H9 (cell line): ENCODE measurements at regions not wholly inside any gene's neighbourhood (a gene's known extent, or its start where the extent isn't known, plus 50 kb on each side); places are given as distances from the start of the nearest gene placed in this dataset.

Source experiments
- DNase-seq: peaks from one replicate; pipeline ENCODE4 v3.0.0-alpha.2; 2017
- H2AFZ ChIP-seq: one replicate; pipeline ENCODE4 v1.6.1; 2013; ENCODE audit warnings: mild to moderate bottlenecking, low read length, control low read depth, moderate library complexity
- H2AK5ac ChIP-seq: 2 replicates; pipeline ENCODE4 v1.6.1; 2013; ENCODE audit warnings: low read length, control low read depth, mixed read lengths; ENCODE audit not compliant: insufficient read length
- H2BK120ac ChIP-seq: one replicate; pipeline ENCODE4 v1.6.1; 2013; ENCODE audit warnings: low read depth, mild to moderate bottlenecking, low read length, control low read depth, inconsistent platforms; ENCODE audit not compliant: poor library complexity, severe bottlenecking
- H2BK12ac ChIP-seq: 2 replicates; pipeline ENCODE4 v1.6.1; 2013; ENCODE audit warnings: low read length, control low read depth, mixed read lengths, low read depth; ENCODE audit not compliant: insufficient read length
- H2BK15ac ChIP-seq: 2 replicates; pipeline ENCODE4 v1.6.1; 2013; ENCODE audit warnings: low read depth, low read length, control low read depth
- H2BK20ac ChIP-seq: one replicate; pipeline ENCODE4 v1.6.1; 2013; ENCODE audit warnings: low read depth, mild to moderate bottlenecking, low read length, control low read depth, inconsistent platforms; ENCODE audit not compliant: poor library complexity, severe bottlenecking
- H2BK5ac ChIP-seq: 2 replicates; pipeline ENCODE4 v1.6.1; 2013; ENCODE audit warnings: low read length, control low read depth, mixed read lengths; ENCODE audit not compliant: insufficient read length
- H3K14ac ChIP-seq: 2 replicates; pipeline ENCODE4 v1.6.1; 2013; ENCODE audit warnings: low read length, control low read depth; ENCODE audit not compliant: insufficient read depth
- H3K18ac ChIP-seq: 2 replicates; pipeline ENCODE4 v1.6.1; 2013; ENCODE audit warnings: low read depth, mild to moderate bottlenecking, mixed read lengths, low read length, control low read depth; ENCODE audit not compliant: insufficient read length
- H3K23ac ChIP-seq: 2 replicates; pipeline ENCODE4 v1.6.1; 2013; ENCODE audit warnings: low read length, control low read depth, mixed read lengths, low read depth; ENCODE audit not compliant: insufficient read length
- H3K23me2 ChIP-seq: 2 replicates; pipeline ENCODE4 v1.6.1; 2013; ENCODE audit warnings: low read depth, mild to moderate bottlenecking, mixed read lengths, low read length, control low read depth; ENCODE audit not compliant: insufficient read length, poor library complexity, severe bottlenecking
- H3K27ac ChIP-seq: 2 replicates; pipeline ENCODE4 v1.5.1; 2013; ENCODE audit warnings: low read length, control low read depth, mixed read lengths, low read depth; ENCODE audit not compliant: insufficient read length
- H3K27me3 ChIP-seq: 2 replicates; pipeline ENCODE4 v1.6.1; 2013; ENCODE audit warnings: low read length, control low read depth, inconsistent platforms; ENCODE audit not compliant: insufficient read depth
- H3K4ac ChIP-seq: 2 replicates; pipeline ENCODE4 v1.6.1; 2013; ENCODE audit warnings: low read depth, mild to moderate bottlenecking, control low read depth, inconsistent platforms, low read length, moderate library complexity
- H3K4me1 ChIP-seq: 2 replicates; pipeline ENCODE4 v1.6.1; 2013; ENCODE audit warnings: low read length, control low read depth, inconsistent platforms; ENCODE audit not compliant: insufficient read depth
- H3K4me2 ChIP-seq: 2 replicates; pipeline ENCODE4 v1.6.1; 2013; ENCODE audit warnings: low read length, control low read depth, mixed read lengths; ENCODE audit not compliant: insufficient read length, insufficient read depth
- H3K56ac ChIP-seq: 2 replicates; pipeline ENCODE4 v1.6.1; 2013; ENCODE audit warnings: low read depth, mild to moderate bottlenecking, mixed read lengths, low read length, control low read depth; ENCODE audit not compliant: insufficient read length
- H3K79me1 ChIP-seq: 2 replicates; pipeline ENCODE4 v1.6.1; 2013; ENCODE audit warnings: low read depth, mild to moderate bottlenecking, moderate library complexity, low read length, control low read depth, inconsistent platforms; ENCODE audit not compliant: insufficient read depth, poor library complexity, severe bottlenecking
- H3K79me2 ChIP-seq: 2 replicates; pipeline ENCODE4 v1.6.1; 2013; ENCODE audit warnings: low read length, control low read depth, inconsistent platforms; ENCODE audit not compliant: insufficient read depth
- H3K9ac ChIP-seq: 2 replicates; pipeline ENCODE4 v1.6.1; 2013; ENCODE audit warnings: low read length, control low read depth, mixed read lengths; ENCODE audit not compliant: insufficient read length; ENCODE audit errors: extremely low read depth
- H3K9me3 ChIP-seq: one replicate; pipeline ENCODE4 v1.6.1; 2013; ENCODE audit warnings: low read depth, low read length, inconsistent platforms; ENCODE audit not compliant: control insufficient read depth
- H3T11ph ChIP-seq: one replicate; pipeline ENCODE4 v1.6.1; 2013; ENCODE audit warnings: mild to moderate bottlenecking, low read length, control low read depth, inconsistent platforms
- H4K20me1 ChIP-seq: one replicate; pipeline ENCODE4 v1.6.1; 2013; ENCODE audit not compliant: control insufficient read depth, insufficient read length, insufficient read depth
- H4K5ac ChIP-seq: 2 replicates; pipeline ENCODE4 v1.6.1; 2013; ENCODE audit warnings: low read depth, mild to moderate bottlenecking, mixed read lengths, low read length, control low read depth; ENCODE audit not compliant: insufficient read length
- H4K8ac ChIP-seq: replicated peaks from 2 replicates; pipeline ENCODE4 v1.6.1; 2013; ENCODE audit warnings: low read length, control low read depth, mixed read lengths, low read depth; ENCODE audit not compliant: insufficient read length
- H4K91ac ChIP-seq: 2 replicates; pipeline ENCODE4 v1.6.1; 2013; ENCODE audit warnings: low read depth, mild to moderate bottlenecking, moderate library complexity, mixed read lengths, low read length, control low read depth; ENCODE audit not compliant: insufficient read length
- H3K27ac Mint-ChIP-seq, 3 experiments: 2 replicates in 2 of 3; 3 replicates in 1 of 3; pipeline ENCODE4 v1.8.0; 2020 to 2021; ENCODE audit warnings: mixed read lengths in 3 of 3, mild to moderate bottlenecking in 1 of 3, moderate library complexity in 1 of 3
- H3K27me3 Mint-ChIP-seq: 2 replicates; pipeline ENCODE4 v1.8.0; 2021; ENCODE audit warnings: low read depth, mild to moderate bottlenecking, moderate library complexity, mixed read lengths
- H3K36me3 Mint-ChIP-seq, 3 experiments: 2 replicates in 2 of 3; 3 replicates in 1 of 3; pipeline ENCODE4 v1.8.0; 2020 to 2021; ENCODE audit warnings: low read depth in 3 of 3, mixed read lengths in 3 of 3; ENCODE audit not compliant: insufficient read depth in 1 of 3
- H3K4me1 Mint-ChIP-seq, 2 experiments: 2 replicates each; pipeline ENCODE4 v1.8.0; 2020; ENCODE audit warnings: mixed read lengths in 2 of 2
- H3K4me3 Mint-ChIP-seq, 2 experiments: 2 replicates in 1 of 2; 3 replicates in 1 of 2; pipeline ENCODE4 v1.8.0; 2020 to 2021; ENCODE audit warnings: mild to moderate bottlenecking in 2 of 2, mixed read lengths in 2 of 2, moderate library complexity in 1 of 2
- H3K9me3 Mint-ChIP-seq, 2 experiments: 2 replicates in 1 of 2; 3 replicates in 1 of 2; pipeline ENCODE4 v1.8.0; 2020; ENCODE audit warnings: mild to moderate bottlenecking in 2 of 2, mixed read lengths in 2 of 2, moderate library complexity in 1 of 2
- WGBS: extraction: QIAGEN DNeasy Blood & Tissue Kit; methylation state at CpG from one replicate; pipeline ENCODE4 v1.1.7; 2013; ENCODE audit warnings: missing lambda C conversion rate, low lambda C conversion rate, mixed read lengths; ENCODE audit not compliant: insufficient read length; ENCODE audit errors: extremely low coverage; 5-methylcytosine and 5-hydroxymethylcytosine counted together
- TF ChIP-seq, protein P1 (sequence below): fragments of 200-600 bp; sonication (generic); conservative IDR thresholded peaks from 3 replicates; pipeline ENCODE4 v1.8.0; 2021; ENCODE audit warnings: antibody characterized with exemption, mild to moderate bottlenecking

- Mint-ChIP-seq H3K27me3 (peaks cover 2% of the 10 kb centered on the region; the same call in 1 of the 2 replicates), H3K4me1 (no peaks in the 10 kb centered on the region), H3K36me3 (peaks cover 8 to 15% (median 13%) of the 10 kb centered on the region in 3 experiments), H3K9me3 (peaks cover 16 to 19% of the 10 kb centered on the region in 2 experiments), H3K4me3 (no peak overlapping the region), H3K27ac (no peak overlapping the region)
- no peak for DNase-seq
- Histone ChIP-seq H3K56ac (no peak overlapping the region), H3K79me2 (no peaks in the 10 kb centered on the region), H4K20me1 (no peaks in the 10 kb centered on the region), H2BK120ac (no peak overlapping the region), H4K91ac (no peak overlapping the region), H3T11ph (no peak overlapping the region), H3K4me2 (no peak overlapping the region), H3K9ac (no peak overlapping the region), H3K27me3 (no peaks in the 10 kb centered on the region), H2BK12ac (no peak overlapping the region), H3K27ac (no peak overlapping the region), H3K79me1 (no peaks in the 10 kb centered on the region), H2AFZ (no peak overlapping the region), H3K9me3 (no peaks in the 10 kb centered on the region), H4K5ac (no peak overlapping the region), H3K18ac (no peak overlapping the region), H2BK15ac (no peak overlapping the region), H3K23me2 (no peaks in the 10 kb centered on the region), H2BK5ac (no peak overlapping the region), H4K8ac (no peak overlapping the region), H2AK5ac (no peak overlapping the region), H3K4ac (no peak overlapping the region), H3K23ac (no peak overlapping the region), H2BK20ac (no peak overlapping the region), H3K4me1 (no peaks in the 10 kb centered on the region), H3K14ac (no peak overlapping the region)
- TF ChIP-seq, protein P1, sequence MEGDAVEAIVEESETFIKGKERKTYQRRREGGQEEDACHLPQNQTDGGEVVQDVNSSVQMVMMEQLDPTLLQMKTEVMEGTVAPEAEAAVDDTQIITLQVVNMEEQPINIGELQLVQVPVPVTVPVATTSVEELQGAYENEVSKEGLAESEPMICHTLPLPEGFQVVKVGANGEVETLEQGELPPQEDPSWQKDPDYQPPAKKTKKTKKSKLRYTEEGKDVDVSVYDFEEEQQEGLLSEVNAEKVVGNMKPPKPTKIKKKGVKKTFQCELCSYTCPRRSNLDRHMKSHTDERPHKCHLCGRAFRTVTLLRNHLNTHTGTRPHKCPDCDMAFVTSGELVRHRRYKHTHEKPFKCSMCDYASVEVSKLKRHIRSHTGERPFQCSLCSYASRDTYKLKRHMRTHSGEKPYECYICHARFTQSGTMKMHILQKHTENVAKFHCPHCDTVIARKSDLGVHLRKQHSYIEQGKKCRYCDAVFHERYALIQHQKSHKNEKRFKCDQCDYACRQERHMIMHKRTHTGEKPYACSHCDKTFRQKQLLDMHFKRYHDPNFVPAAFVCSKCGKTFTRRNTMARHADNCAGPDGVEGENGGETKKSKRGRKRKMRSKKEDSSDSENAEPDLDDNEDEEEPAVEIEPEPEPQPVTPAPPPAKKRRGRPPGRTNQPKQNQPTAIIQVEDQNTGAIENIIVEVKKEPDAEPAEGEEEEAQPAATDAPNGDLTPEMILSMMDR: no peak
- no CpG with 5 or more reads among the region's 5 CpGs for WGBS
Observed at GRCh38 chr2:175792199-175792598, 209.9 kb downstream of the LNPK start.
